DND-41 (cell line): ENCODE measurements at regions not wholly inside any gene's neighbourhood (a gene's known extent, or its start where the extent isn't known, plus 50 kb on each side); places are given as distances from the start of the nearest gene placed in this dataset.

Experiments
- ATAC-seq: fragments of 200-7000 bp; cut with Tn5 transposase; 3 replicates; pipeline ENCODE4 v1.9.1; 2021; ENCODE audit warnings: low read depth; ENCODE audit not compliant: insufficient read depth
- DNase-seq: peaks from one replicate; pipeline ENCODE4 v3.0.0-alpha.2; 2020
- H2AFZ ChIP-seq: 2 replicates; pipeline ENCODE4 v1.6.0; 2012; ENCODE audit warnings: low read depth, low read length
- H3K27ac ChIP-seq: 2 replicates; pipeline ENCODE4 v1.5.1; 2012; ENCODE audit warnings: low read length, inconsistent platforms
- H3K27me3 ChIP-seq: fragments of 200-600 bp; sonication (generic); 2 replicates; pipeline ENCODE4 v1.6.0; 2012; ENCODE audit warnings: low read length, mild to moderate bottlenecking, inconsistent platforms; ENCODE audit not compliant: insufficient read depth, poor library complexity
- H3K36me3 ChIP-seq: 2 replicates; pipeline ENCODE4 v1.5.1; 2012; ENCODE audit warnings: low read length, inconsistent platforms; ENCODE audit not compliant: insufficient read depth
- H3K4me1 ChIP-seq: 2 replicates; pipeline ENCODE4 v1.5.1; 2012; ENCODE audit warnings: mild to moderate bottlenecking, low read length; ENCODE audit not compliant: insufficient read depth
- H3K4me2 ChIP-seq: 2 replicates; pipeline ENCODE4 v1.6.0; 2012; ENCODE audit warnings: mild to moderate bottlenecking, moderate library complexity, low read length, inconsistent platforms; ENCODE audit not compliant: insufficient read depth
- H3K4me3 ChIP-seq, 2 experiments: fragments of 200-600 bp in 1 of 2; shearing (Covaris generic) in 1 of 2; 2 replicates each; pipeline ENCODE4 v1.5.1; 2012 to 2016; ENCODE audit warnings: inconsistent platforms in 2 of 2, low read length in 2 of 2, mild to moderate bottlenecking in 2 of 2, low read depth in 1 of 2, moderate library complexity in 1 of 2
- H3K79me2 ChIP-seq: 2 replicates; pipeline ENCODE4 v1.6.0; 2012; ENCODE audit warnings: low read length, inconsistent platforms; ENCODE audit not compliant: insufficient read depth
- H3K9ac ChIP-seq: 2 replicates; pipeline ENCODE4 v1.6.0; 2012; ENCODE audit warnings: low read depth, mild to moderate bottlenecking, inconsistent platforms, low read length, moderate library complexity
- H3K9me3 ChIP-seq: 2 replicates; pipeline ENCODE4 v1.5.1; 2012; ENCODE audit warnings: low read length, moderate library complexity, mild to moderate bottlenecking, inconsistent platforms; ENCODE audit not compliant: insufficient read depth, severe bottlenecking
- H4K20me1 ChIP-seq: 2 replicates; pipeline ENCODE4 v1.6.0; 2012; ENCODE audit warnings: low read length; ENCODE audit not compliant: insufficient read depth
- CTCF ChIP-seq: IDR thresholded peaks from 2 replicates; pipeline ENCODE4 v1.5.1; 2012; ENCODE audit warnings: borderline replicate concordance, low read length, moderate library complexity, mild to moderate bottlenecking; ENCODE audit not compliant: poor library complexity, severe bottlenecking; ENCODE audit errors: extremely low read depth
- EZH2 ChIP-seq: IDR thresholded peaks from 3 replicates; pipeline ENCODE4 v1.6.1; 2012; ENCODE audit warnings: borderline replicate concordance, low read depth, mild to moderate bottlenecking, moderate library complexity, low read length, inconsistent platforms; ENCODE audit not compliant: severe bottlenecking

- no peak overlapping the region for H3K4me2 ChIP-seq
- no peaks in the 10 kb centered on the region for H3K36me3 ChIP-seq
- no peaks in the 10 kb centered on the region for H3K27me3 ChIP-seq
- H3K79me2 ChIP-seq = no peaks in the 10 kb centered on the region
- no peak overlapping the region for H2AFZ ChIP-seq
- DNase-seq = no peak
- no peaks in the 10 kb centered on the region for H3K9me3 ChIP-seq
- no peak overlapping the region for H3K9ac ChIP-seq
- no peak overlapping the region for H3K4me3 ChIP-seq
- H3K4me1 ChIP-seq = no peaks in the 10 kb centered on the region
- TF ChIP-seq EZH2 (no peak), CTCF (no peak)
- ATAC-seq = no peak
- H3K27ac ChIP-seq = no peak overlapping the region
- H4K20me1 ChIP-seq = no peaks in the 10 kb centered on the region
Measured at GRCh38 chr5:60514152-60514551, 185.8 kb downstream of the DEPDC1B start.

- Histone ChIP-seq H3K4me3 (no peak overlapping the region), H3K27ac (no peak overlapping the region), H2AFZ (no peak overlapping the region), H3K27me3 (no peaks in the 10 kb centered on the region), H3K9me3 (no peaks in the 10 kb centered on the region), H3K4me1 (no peaks in the 10 kb centered on the region), H3K9ac (no peak overlapping the region), H4K20me1 (no peaks in the 10 kb centered on the region), H3K4me2 (no peak overlapping the region), H3K79me2 (no peaks in the 10 kb centered on the region), H3K36me3 (no peaks in the 10 kb centered on the region)
- no peak for DNase-seq
- no peak for ATAC-seq
- TF ChIP-seq EZH2 (no peak), CTCF (no peak)
Measured at GRCh38 chr5:60512117-60512516, 187.8 kb downstream of the DEPDC1B start.

- ATAC-seq (no peak), DNase-seq (no peak)
- H3K27me3 ChIP-seq = no peaks in the 10 kb centered on the region
- no peaks in the 10 kb centered on the region for H3K9me3 ChIP-seq
- no peak overlapping the region for H3K4me3 ChIP-seq
- H3K4me1 ChIP-seq = no peaks in the 10 kb centered on the region
- no peak overlapping the region for H3K4me2 ChIP-seq
- no peak for TF ChIP-seq EZH2
- TF ChIP-seq CTCF = no peak
- no peak overlapping the region for H3K9ac ChIP-seq
- H3K27ac ChIP-seq = no peak overlapping the region
- H2AFZ ChIP-seq = no peak overlapping the region
- H4K20me1 ChIP-seq = no peaks in the 10 kb centered on the region
- no peaks in the 10 kb centered on the region for H3K36me3 ChIP-seq
- no peaks in the 10 kb centered on the region for H3K79me2 ChIP-seq
Measured at GRCh38 chr5:60510663-60511062, 189.3 kb downstream of the DEPDC1B start.

GRCh38 chr5:60510049-60510448 is 189.9 kb downstream of the DEPDC1B start:
- no peak overlapping the region for H3K4me3 ChIP-seq
- no peak overlapping the region for H2AFZ ChIP-seq
- no peaks in the 10 kb centered on the region for H3K27me3 ChIP-seq
- DNase-seq (no peak), ATAC-seq (no peak)
- no peaks in the 10 kb centered on the region for H3K79me2 ChIP-seq
- no peaks in the 10 kb centered on the region for H3K36me3 ChIP-seq
- H3K9ac ChIP-seq = no peak overlapping the region
- no peaks in the 10 kb centered on the region for H4K20me1 ChIP-seq
- TF ChIP-seq EZH2 = no peak
- TF ChIP-seq CTCF = no peak
- no peak overlapping the region for H3K27ac ChIP-seq
- no peaks in the 10 kb centered on the region for H3K4me1 ChIP-seq
- no peaks in the 10 kb centered on the region for H3K9me3 ChIP-seq
- no peak overlapping the region for H3K4me2 ChIP-seq
